ENCODE measurements at regions not wholly inside any gene's neighbourhood (a gene's known extent, or its start where the extent isn't known, plus 50 kb on each side); places are given as distances from the start of the nearest gene placed in this dataset.
A peak's percentile ranks its signal among the peaks of the same experiment; 100 is the strongest.

DNA sequence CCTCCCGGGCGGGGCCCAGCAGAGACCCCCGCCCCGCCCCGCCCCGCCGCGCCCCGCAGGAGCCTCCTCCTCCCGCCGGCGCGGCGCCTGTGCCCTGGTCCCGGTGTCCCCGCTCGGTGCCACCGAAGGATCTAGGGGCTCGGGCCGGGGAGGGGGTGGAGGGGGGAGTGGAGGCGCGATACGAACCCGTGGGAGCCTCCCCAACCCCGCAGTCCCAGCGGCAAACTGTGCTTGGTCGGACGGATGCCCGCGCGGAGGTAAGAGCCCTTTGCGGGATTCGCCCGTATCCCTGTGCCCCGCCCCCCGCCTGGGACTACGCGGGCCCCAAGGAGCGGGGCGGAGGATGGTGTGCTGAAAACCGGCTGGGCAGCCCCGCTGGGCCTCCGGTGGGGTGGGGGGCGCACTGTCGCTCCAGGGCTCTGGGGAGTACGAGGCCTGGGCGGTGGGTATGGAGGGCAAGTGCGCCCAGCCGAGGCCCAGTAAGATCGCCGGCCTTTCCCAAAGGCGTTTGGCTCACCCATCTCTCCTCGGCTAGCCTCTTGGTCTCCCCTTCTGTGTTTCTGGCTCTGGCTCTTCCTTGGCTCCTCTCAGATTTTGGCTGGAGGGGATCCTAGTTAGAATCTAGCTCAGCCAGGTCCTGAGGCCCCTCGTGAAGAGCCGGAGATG, 65.6 kb upstream of the POLG start:
- no peak for DNase-seq (ENCODE audit: low spot score)
- H3K27me3 ChIP-seq (ENCODE audit: insufficient read depth, poor library complexity, severe bottlenecking), result no peaks in the 10 kb centered on the region

DNA sequence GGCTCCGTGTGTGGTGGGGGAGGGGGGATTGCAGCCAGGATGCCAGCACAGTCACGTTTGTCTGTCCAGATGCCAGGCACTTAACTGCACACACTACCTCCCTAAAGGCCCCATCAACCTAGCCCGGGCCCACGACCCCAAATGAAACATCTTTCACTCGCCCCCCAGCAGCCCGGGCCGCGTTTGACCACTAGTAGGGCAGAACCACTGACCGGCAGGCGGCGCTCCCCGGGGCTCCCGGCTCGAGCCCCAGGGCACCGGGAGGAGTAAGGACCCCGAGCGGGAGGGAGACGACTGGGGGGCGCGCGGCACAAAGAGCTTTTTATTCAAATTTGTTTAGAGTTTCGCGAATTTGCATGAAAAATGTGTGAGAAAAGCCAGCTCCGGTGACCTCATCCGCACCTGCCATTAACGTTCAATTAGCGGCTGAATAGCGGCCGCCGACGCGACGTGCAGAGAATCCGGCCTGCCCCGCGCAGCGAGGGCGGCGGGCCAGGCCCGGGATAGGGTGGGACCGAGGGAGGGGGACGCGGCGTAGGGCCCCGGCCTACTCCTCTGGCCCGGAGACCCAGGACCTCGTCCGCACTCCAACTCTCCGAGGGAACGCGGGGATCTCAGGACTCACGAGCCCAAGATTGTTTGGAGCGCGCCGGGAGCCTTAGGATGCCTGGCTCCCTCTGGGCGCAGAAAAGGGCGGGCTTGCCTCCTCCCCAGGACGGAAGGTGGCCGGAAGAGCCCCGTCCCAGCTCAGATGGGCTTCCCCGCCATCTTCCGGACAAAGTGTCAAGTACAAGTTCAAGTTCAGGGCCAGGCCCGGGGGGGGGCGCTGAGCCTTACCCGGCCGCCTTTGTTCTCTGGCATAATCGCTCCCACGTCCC, 64.9 kb upstream of the POLG start:
- no peaks in the 10 kb centered on the region for H3K27me3 ChIP-seq (ENCODE audit: insufficient read depth, poor library complexity, severe bottlenecking)
- DNase-seq (ENCODE audit: low spot score), result no peak

More for the DNA sequence above, 65.6 kb upstream of the POLG start:
- TF ChIP-seq, protein P1, sequence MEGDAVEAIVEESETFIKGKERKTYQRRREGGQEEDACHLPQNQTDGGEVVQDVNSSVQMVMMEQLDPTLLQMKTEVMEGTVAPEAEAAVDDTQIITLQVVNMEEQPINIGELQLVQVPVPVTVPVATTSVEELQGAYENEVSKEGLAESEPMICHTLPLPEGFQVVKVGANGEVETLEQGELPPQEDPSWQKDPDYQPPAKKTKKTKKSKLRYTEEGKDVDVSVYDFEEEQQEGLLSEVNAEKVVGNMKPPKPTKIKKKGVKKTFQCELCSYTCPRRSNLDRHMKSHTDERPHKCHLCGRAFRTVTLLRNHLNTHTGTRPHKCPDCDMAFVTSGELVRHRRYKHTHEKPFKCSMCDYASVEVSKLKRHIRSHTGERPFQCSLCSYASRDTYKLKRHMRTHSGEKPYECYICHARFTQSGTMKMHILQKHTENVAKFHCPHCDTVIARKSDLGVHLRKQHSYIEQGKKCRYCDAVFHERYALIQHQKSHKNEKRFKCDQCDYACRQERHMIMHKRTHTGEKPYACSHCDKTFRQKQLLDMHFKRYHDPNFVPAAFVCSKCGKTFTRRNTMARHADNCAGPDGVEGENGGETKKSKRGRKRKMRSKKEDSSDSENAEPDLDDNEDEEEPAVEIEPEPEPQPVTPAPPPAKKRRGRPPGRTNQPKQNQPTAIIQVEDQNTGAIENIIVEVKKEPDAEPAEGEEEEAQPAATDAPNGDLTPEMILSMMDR (IDR thresholded peaks at IDR 0.05; ENCODE audit: poor library complexity, severe bottlenecking), result peak; percentile 44
- no peaks in the 10 kb centered on the region for H3K36me3 ChIP-seq (ENCODE audit: low read depth)
- H3K9me3 ChIP-seq (ENCODE audit: severe bottlenecking), result no peaks in the 10 kb centered on the region
- H3K27ac ChIP-seq (ENCODE audit: poor library complexity, severe bottlenecking), result no peak overlapping the region
- peaks cover 16% of the 10 kb centered on the region for H3K4me1 ChIP-seq (ENCODE audit: insufficient read depth, poor library complexity, severe bottlenecking)
- peak overlapping the region; percentile 16 for H3K4me3 ChIP-seq (ENCODE audit: severe bottlenecking)
- ATAC-seq (ENCODE audit: low read depth), result no peak

DNA sequence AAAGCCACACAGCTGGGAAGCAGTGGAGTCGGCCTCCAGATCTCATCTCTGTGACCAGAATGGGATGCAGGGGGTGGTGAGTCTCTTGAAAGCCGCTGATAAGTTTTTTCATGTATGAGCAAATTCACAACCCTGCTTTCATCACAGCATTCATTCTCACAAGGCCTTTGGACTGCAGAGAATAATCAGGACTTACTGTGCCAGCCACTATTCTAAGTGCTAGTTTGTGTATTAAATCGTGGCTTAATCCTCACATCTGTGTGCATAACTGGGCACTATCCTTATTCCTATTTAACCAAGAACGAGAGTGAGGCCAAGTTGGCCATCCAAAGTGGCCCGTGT, 64.2 kb upstream of the POLG start:
- Histone ChIP-seq H3K27me3 (ENCODE audit: insufficient read depth, poor library complexity, severe bottlenecking) (no peaks in the 10 kb centered on the region), H3K27ac (ENCODE audit: poor library complexity, severe bottlenecking) (no peak overlapping the region), H3K4me3 (ENCODE audit: severe bottlenecking) (no peak overlapping the region), H3K36me3 (ENCODE audit: low read depth) (no peaks in the 10 kb centered on the region), H3K9me3 (ENCODE audit: severe bottlenecking) (no peaks in the 10 kb centered on the region), H3K4me1 (ENCODE audit: insufficient read depth, poor library complexity, severe bottlenecking) (peaks cover 16% of the 10 kb centered on the region)
- TF ChIP-seq, protein P1 (IDR thresholded peaks at IDR 0.05; ENCODE audit: poor library complexity, severe bottlenecking), result no peak
- DNase-seq (ENCODE audit: low spot score), result no peak
- no peak for ATAC-seq (ENCODE audit: low read depth)

More for the DNA sequence above, 64.9 kb upstream of the POLG start:
- Histone ChIP-seq H3K9me3 (ENCODE audit: severe bottlenecking) (no peaks in the 10 kb centered on the region), H3K4me1 (ENCODE audit: insufficient read depth, poor library complexity, severe bottlenecking) (peaks cover 16% of the 10 kb centered on the region), H3K36me3 (ENCODE audit: low read depth) (no peaks in the 10 kb centered on the region), H3K27ac (ENCODE audit: poor library complexity, severe bottlenecking) (no peak overlapping the region), H3K4me3 (ENCODE audit: severe bottlenecking) (peak overlapping the region; percentile 16)
- TF ChIP-seq, protein P1 (IDR thresholded peaks at IDR 0.05; ENCODE audit: poor library complexity, severe bottlenecking), result peak; percentile 81
- peak; percentile 65 for ATAC-seq (ENCODE audit: low read depth)

DNA sequence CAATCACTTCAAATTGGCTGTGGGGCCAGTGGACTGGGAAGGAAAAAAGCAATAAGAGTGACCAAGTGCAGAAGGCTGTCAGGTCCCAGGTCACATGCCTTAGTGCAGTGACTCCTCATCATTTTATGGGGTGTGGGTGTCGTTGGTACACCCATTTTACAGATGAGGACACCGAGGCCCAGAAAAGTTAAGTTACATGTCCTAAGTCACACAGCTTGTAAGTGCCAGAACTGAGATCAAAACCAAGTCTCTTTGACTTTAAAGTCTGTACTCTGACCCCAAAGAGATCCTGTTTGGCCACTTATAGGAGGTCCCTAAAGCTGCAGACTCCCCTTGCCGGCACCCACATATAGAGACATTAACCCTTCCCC, 63.0 kb upstream of the POLG start:
- Histone ChIP-seq H3K27ac (ENCODE audit: poor library complexity, severe bottlenecking) (no peak overlapping the region), H3K36me3 (ENCODE audit: low read depth) (no peaks in the 10 kb centered on the region), H3K27me3 (ENCODE audit: insufficient read depth, poor library complexity, severe bottlenecking) (no peaks in the 10 kb centered on the region), H3K4me3 (ENCODE audit: severe bottlenecking) (no peak overlapping the region), H3K4me1 (ENCODE audit: insufficient read depth, poor library complexity, severe bottlenecking) (peaks cover 16% of the 10 kb centered on the region), H3K9me3 (ENCODE audit: severe bottlenecking) (no peaks in the 10 kb centered on the region)
- ATAC-seq (ENCODE audit: low read depth), result no peak
- DNase-seq (ENCODE audit: low spot score), result no peak
- TF ChIP-seq, protein P1 (IDR thresholded peaks at IDR 0.05; ENCODE audit: poor library complexity, severe bottlenecking), result no peak

Measured in RWPE2 (cell line).